ENCODE measurements at regions not wholly inside any gene's neighbourhood (a gene's known extent, or its start where the extent isn't known, plus 50 kb on each side); places are given as distances from the start of the nearest gene placed in this dataset.
"Not testable (repeated sequence)": the region's sequence is repeated elsewhere in the genome, so short reads cannot be mapped to it uniquely, and the experiment has no call there.

DNA sequence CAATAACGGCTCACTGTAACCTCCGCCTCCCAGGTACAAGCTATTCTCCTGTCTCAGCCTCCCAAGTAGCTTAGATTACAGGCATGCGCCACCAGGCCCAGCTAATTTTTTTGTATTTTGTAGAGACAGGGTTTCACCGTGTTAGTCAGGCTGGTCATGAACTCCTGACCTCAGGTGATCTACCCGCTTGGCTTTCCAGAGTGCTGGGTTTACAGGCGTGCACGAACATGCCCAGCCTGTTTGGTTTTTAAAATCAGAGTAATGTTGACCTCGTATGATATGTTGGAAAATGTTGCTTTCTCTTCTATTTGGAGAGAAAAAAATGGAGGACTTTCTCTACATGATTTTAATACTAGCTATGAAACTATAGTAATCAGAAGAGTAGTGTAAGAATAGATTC, 386.2 kb downstream of the PTH2R start:
- no peak overlapping the region for H3K27ac Mint-ChIP-seq
- H3K4me3 Mint-ChIP-seq, result no peak overlapping the region
- no peaks in the 10 kb centered on the region for H3K4me1 Mint-ChIP-seq
- H3K36me3 Mint-ChIP-seq, result no peaks in the 10 kb centered on the region
- H3K27me3 Mint-ChIP-seq, result no peaks in the 10 kb centered on the region
- no peaks in the 10 kb centered on the region for H3K9me3 Mint-ChIP-seq

DNA sequence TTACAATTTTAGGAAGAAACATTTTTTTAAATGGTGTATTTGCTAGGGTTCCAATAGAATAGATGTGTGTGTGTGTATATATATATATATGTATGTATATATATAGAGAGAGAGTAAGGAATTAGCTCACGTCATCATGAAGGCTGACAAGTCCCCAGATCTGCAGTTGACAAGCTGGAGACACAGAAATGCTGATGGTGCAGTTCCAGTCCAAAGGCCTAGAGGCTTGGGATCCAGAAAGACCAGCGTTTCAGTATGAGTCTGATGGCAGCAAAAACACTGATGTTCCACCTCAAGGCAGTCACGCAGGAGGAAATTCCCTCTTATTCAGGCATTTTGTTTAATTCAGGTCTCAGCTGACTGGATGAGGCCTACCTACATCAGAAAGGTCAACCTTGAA, 386.8 kb downstream of the PTH2R start:
- Mint-ChIP-seq H3K4me3 (no peak overlapping the region), H3K9me3 (no peaks in the 10 kb centered on the region), H3K36me3 (no peaks in the 10 kb centered on the region), H3K27ac (no peak overlapping the region), H3K27me3 (no peaks in the 10 kb centered on the region), H3K4me1 (no peaks in the 10 kb centered on the region)

DNA sequence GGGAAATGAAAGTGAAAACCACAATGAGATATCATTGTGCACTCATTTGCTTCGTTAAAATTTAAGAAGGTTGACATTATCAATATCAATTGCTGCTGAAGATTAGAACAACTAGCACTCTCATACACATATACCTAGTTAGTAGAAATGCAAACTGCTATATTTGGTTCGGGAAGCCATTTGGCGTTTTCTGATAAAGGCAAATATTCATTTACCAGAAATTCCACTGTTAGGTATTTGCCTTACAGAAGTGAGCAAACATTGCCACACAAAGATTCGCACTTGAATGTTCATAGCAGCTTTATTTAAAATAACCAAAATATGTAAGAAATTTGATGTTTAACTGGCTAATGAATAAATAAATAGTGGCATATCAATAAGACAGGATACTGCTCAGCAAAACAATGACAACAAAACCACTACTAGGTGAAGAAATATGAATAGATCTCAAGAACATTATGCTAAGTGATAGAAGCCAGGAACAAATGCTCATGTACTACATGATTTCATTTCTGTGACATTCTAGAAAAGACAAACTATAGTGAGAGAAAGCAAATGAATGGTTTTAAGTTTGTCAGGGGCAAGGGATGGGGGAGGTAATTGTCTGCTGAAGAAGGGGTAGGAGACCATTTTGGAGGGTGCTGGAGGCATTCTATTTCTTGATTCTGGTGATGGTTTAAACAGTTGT, 387.8 kb downstream of the PTH2R start:
- H3K27ac Mint-ChIP-seq, result no peak overlapping the region
- no peaks in the 10 kb centered on the region for H3K4me1 Mint-ChIP-seq
- no peak overlapping the region for H3K4me3 Mint-ChIP-seq
- no peaks in the 10 kb centered on the region for H3K9me3 Mint-ChIP-seq
- H3K27me3 Mint-ChIP-seq, result no peaks in the 10 kb centered on the region
- H3K36me3 Mint-ChIP-seq, result no peaks in the 10 kb centered on the region

DNA sequence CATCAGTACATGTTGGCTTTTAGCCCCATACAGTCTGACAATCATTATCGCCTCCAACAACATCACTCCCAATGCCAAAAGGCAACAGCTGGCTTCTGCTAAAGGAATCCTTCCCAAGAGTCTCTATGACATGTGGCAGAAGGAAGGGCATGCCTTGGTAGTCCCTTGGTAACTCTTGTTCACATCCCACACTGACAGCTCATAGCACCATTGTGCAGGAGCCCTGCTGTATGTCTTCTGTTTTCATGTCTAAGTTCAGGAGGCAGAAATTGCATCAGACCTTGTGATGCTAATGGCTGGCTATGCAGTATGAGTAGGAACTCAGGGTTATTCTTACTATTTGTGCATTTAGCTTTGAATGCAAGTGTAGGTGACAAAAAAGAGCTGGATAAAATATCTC, 392.1 kb downstream of the PTH2R start:
- no peaks in the 10 kb centered on the region for H3K27me3 Mint-ChIP-seq
- peaks cover 0 to 3% (median 0%) of the 10 kb centered on the region in 3 donors for H3K4me1 Mint-ChIP-seq
- H3K9me3 Mint-ChIP-seq, result peaks cover 0 to 4% (median 0%) of the 10 kb centered on the region in 3 donors
- no peak overlapping the region for H3K4me3 Mint-ChIP-seq
- H3K27ac Mint-ChIP-seq, result no peak overlapping the region
- peaks cover 4% of the 10 kb centered on the region for H3K36me3 Mint-ChIP-seq

DNA sequence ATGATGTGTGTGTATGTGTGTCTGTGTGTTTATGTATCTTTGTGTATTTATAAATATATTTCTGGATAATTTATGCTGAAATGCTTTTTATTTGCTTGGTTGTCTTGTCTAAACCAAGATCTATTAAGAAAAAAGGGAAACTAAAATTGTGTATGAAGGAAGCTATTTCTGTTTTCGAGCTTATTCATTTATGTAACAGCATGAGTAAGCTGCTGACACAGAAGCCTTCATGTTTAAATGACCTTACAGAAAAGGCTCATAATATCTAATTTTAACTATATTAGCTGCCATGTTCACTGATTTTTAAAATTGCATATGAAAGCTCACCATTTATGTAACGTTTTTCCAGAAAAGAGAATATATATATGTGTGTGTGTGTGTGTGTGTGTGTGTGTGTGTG, 392.8 kb downstream of the PTH2R start:
- Mint-ChIP-seq H3K4me1 (peaks cover 0 to 3% (median 0%) of the 10 kb centered on the region in 3 donors), H3K36me3 (peaks cover 4% of the 10 kb centered on the region), H3K27me3 (no peaks in the 10 kb centered on the region), H3K4me3 (no peak overlapping the region), H3K9me3 (peaks cover 0 to 4% (median 0%) of the 10 kb centered on the region in 3 donors), H3K27ac (no peak overlapping the region)

DNA sequence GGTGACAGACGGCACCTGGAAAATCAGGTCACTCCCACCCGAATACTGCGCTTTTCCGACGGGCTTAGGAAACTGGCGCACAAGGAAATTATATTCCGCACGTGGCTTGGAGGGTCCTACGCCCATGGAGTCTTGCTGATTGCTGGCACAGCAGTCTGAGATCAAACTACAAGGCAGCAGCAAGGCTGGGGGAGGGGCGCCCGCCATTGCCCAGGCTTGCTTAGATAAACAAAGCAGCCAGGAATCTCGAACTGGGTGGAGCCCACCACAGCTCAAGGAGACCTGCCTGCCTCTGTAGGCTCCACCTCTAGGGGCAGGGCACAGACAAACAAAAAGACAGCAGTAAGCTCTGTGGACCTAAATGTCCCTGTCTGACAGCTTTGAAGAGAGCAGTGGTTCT, 394.3 kb downstream of the PTH2R start:
- H3K4me3 Mint-ChIP-seq, H3K9me3 Mint-ChIP-seq, H3K4me1 Mint-ChIP-seq, H3K27me3 Mint-ChIP-seq, H3K27ac Mint-ChIP-seq, H3K36me3 Mint-ChIP-seq: not testable (repeated sequence)

DNA sequence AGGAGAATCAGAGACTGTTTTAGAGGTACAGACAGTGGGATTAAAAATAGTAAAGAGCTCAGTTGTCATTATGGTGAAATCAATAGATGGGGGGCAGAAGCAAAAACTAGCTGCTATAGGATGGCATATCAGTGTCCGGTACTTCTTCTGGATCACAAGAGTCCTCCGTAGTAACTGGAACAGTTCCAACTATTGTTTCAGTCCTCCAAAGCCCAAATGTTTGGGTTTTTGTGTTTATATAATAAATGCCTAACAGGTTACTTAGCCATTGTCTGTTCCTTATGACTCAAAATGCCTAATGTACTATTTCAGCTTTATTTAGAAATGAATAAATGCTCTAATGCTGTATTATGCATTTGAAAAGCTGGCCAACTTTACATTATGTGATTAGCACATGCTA, 401.2 kb downstream of the PTH2R start:
- H3K27ac Mint-ChIP-seq, result no peak overlapping the region

DNA sequence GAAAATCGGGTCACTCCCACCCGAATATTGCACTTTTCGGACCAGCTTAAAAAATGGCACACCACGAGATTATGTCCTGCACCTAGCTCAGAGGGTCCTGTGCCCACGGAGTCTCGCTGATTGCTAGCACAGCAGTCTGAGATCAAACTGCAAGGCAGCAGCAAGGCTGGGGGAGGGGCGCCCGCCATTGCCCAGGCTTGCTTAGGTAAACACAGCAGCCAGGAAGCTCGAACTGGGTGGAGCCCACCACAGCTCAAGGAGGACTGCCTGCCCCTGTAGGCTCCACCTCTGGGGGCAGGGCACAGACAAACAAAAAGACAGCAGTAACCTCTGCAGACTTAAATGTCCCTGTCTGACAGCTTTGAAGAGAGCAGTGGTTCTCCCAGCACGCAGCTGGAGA, 405.3 kb downstream of the PTH2R start:
- not testable (repeated sequence) for H3K27ac Mint-ChIP-seq, H3K4me3 Mint-ChIP-seq, H3K4me1 Mint-ChIP-seq, H3K9me3 Mint-ChIP-seq, H3K27me3 Mint-ChIP-seq, H3K36me3 Mint-ChIP-seq

More for the DNA sequence above, 401.2 kb downstream of the PTH2R start:
- no peaks in the 10 kb centered on the region for H3K4me1 Mint-ChIP-seq
- H3K9me3 Mint-ChIP-seq, result peaks cover 0 to 1% (median 0%) of the 10 kb centered on the region in 3 donors
- no peaks in the 10 kb centered on the region for H3K27me3 Mint-ChIP-seq
- no peaks in the 10 kb centered on the region for H3K36me3 Mint-ChIP-seq
- H3K4me3 Mint-ChIP-seq, result no peak overlapping the region

DNA sequence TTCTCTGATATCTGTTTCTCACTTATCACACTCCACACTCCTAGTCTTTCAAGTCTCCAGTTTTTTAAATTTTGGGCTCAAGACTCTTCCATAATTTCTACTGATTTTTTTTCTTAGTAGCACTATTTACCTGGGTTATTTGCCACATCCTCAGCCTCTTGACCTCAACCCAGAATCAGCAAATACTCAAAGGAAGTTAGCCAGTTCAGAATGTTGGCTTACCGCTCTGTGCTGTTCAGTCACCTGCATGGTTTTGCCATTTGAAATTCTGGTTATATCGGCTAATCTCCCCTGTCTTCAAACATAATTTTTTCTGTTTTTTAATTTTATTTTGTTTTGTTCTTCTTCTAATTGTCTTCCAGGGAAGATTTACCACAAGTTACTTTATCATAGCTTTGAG, 412.6 kb downstream of the PTH2R start:
- no peak overlapping the region for H3K4me3 Mint-ChIP-seq
- H3K36me3 Mint-ChIP-seq, result no peaks in the 10 kb centered on the region
- H3K9me3 Mint-ChIP-seq, result peaks cover 0 to 5% (median 0%) of the 10 kb centered on the region in 3 donors
- no peaks in the 10 kb centered on the region for H3K4me1 Mint-ChIP-seq
- H3K27ac Mint-ChIP-seq, result no peak overlapping the region
- no peaks in the 10 kb centered on the region for H3K27me3 Mint-ChIP-seq

DNA sequence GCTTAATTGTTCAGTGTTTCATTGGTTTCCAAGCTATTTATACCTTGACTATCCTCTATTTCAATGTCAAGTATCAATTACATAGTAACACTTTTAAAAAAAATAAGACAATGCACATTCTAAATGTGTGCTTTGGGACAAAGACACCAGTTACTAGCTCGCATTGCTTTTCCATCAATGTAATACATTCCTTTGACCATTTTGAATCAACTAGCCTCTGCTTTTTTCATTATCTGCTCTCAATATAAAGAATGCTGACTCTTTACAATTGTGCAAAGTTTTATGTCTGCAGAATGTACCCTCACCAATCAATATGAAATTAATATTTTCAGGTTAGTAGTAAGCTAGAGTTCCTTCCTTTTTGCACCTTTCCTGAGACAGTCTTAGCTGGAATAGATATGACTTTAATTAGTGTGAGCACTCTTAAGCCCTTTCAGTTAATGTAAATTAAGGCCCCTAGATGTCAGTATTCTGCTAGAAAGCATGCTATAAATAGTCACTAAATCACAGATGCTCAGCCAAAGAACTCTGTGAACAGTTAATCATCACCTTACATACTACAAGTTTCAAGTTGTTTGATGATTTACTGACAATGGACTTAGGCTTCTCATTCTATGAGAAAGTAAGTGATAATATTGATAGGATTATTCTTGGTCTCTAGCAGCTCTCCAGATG, 413.6 kb downstream of the PTH2R start:
- Mint-ChIP-seq H3K9me3 (peaks cover 0 to 5% (median 0%) of the 10 kb centered on the region in 3 donors), H3K27me3 (no peaks in the 10 kb centered on the region), H3K27ac (no peak overlapping the region), H3K36me3 (no peaks in the 10 kb centered on the region), H3K4me1 (no peaks in the 10 kb centered on the region), H3K4me3 (no peak overlapping the region)

DNA sequence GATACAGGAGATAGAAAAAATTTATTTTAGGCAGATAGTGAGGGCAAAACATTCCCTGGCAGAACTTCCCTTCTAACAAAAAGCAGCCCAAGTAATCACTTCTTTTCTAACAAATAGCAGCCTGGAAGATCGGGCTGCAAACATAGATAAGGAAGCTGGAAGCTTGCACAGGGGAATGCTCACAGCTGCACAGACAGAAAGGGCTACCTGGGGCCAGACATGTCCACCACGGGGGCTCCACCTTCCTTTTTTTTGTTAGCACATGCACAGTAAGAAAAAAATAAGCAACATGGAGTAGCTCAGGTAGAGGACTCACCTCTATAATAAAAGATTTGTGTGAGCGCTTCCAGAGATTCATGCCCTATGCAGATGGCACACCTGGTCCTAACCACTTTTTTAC, 420.5 kb downstream of the PTH2R start:
- Mint-ChIP-seq H3K4me1 (no peaks in the 10 kb centered on the region), H3K36me3 (no peaks in the 10 kb centered on the region), H3K27ac (no peak overlapping the region), H3K4me3 (no peak overlapping the region), H3K27me3 (no peaks in the 10 kb centered on the region), H3K9me3 (peaks cover 0 to 4% (median 0%) of the 10 kb centered on the region in 3 donors)

DNA sequence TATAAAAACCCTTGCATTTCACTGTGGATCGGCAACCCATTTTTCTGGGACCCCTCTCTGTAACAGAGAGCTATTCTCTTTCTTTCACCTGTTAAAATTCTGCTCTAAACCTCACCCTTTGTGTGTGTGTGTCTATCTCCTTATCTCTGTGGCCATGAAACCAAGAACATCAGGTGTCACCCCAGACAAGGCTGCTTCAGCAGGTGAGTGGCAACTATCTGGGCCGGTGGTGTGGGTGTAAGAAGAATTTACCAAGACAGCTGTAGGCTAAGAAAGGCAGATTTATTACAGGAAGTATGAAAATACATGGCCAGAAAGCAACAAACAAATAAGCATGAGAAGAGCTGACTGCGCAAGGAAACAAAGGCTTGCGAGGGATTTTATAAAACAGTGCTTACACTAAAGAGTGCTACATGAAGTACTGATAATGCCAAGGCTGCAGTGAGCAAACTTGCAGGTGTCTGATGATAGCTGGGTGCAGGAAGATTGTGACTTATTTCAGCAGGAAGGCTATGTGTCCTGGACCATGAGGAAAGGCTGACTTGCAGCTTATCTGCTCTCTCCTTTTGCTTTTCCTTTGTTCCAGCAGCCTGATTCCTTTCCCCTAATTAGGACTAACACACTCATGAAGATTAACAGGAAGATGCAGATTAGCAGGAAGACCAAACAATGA, 421.1 kb downstream of the PTH2R start:
- H3K4me1 Mint-ChIP-seq, result no peaks in the 10 kb centered on the region
- no peak overlapping the region for H3K27ac Mint-ChIP-seq
- H3K4me3 Mint-ChIP-seq, result no peak overlapping the region
- H3K36me3 Mint-ChIP-seq, result no peaks in the 10 kb centered on the region
- peaks cover 0 to 4% (median 0%) of the 10 kb centered on the region in 3 donors for H3K9me3 Mint-ChIP-seq
- H3K27me3 Mint-ChIP-seq, result no peaks in the 10 kb centered on the region

DNA sequence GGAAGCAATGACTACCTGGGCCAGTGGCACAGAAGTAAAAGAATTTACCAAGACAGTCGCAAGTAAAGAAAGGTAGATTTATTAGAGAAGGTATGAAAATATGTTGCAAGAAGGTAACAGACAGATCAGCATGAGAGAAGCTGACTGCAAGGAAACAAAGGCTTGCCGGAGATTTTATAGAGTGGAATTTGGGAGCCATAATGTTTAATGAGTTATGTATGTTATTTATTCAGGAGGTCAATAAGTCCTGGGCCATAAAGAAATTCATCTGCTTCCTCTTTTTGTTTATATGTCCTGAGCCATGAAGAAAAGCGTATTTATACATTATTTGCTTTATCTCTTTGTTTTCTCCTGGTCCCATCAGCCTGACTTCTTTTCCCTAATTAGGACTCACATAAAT, 423.6 kb downstream of the PTH2R start:
- Mint-ChIP-seq H3K27ac (no peak overlapping the region), H3K4me1 (no peaks in the 10 kb centered on the region), H3K9me3 (peaks cover 0 to 4% (median 1%) of the 10 kb centered on the region in 3 donors), H3K36me3 (no peaks in the 10 kb centered on the region), H3K27me3 (no peaks in the 10 kb centered on the region), H3K4me3 (no peak overlapping the region)

DNA sequence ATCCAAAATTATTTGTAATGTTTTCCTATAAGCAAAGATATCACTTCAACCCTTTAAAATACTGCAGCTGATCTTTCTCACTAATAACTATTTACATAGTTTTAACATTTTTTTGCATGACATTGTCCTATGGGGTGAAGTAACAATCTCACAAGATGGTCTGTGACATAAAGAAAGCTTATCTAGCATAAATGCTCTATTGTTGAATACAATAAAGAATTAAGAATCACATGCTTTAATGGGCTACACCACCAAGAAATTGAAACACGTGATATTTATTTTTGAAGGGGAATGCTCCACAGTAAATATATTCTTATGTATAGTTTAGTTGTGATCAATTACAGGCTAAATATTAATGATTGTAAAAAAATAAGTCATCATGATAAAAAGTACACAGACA, 441.1 kb downstream of the PTH2R start:
- no peaks in the 10 kb centered on the region for H3K27me3 Mint-ChIP-seq
- H3K36me3 Mint-ChIP-seq, result no peaks in the 10 kb centered on the region
- H3K9me3 Mint-ChIP-seq, result peaks cover 5 to 22% (median 7%) of the 10 kb centered on the region in 3 donors
- H3K27ac Mint-ChIP-seq, result no peak overlapping the region
- no peak overlapping the region for H3K4me3 Mint-ChIP-seq
- H3K4me1 Mint-ChIP-seq, result no peaks in the 10 kb centered on the region

DNA sequence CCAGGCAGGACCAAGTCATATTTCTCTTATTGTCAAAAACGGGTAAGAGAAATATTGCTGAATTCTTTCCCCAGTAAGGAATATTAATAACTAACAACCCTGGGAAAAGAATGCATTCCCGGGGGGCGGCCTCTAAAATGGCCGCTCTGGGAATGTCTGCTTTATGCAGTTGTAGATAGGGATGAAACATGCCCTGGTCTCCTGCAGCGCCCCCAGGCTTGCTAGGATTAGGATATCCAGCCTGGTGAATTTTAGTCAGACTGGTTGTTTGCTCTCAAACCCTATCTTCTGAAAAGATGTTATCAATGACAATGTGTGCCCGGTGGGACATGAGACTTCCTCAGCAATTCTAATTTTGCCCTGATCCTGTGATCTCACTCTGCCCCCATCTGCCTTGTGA, 448.1 kb downstream of the PTH2R start:
- Mint-ChIP-seq H3K27me3 (no peaks in the 10 kb centered on the region), H3K9me3 (peaks cover 8 to 9% (median 8%) of the 10 kb centered on the region in 3 donors), H3K27ac (no peak overlapping the region), H3K4me3 (no peak overlapping the region), H3K4me1 (no peaks in the 10 kb centered on the region), H3K36me3 (no peaks in the 10 kb centered on the region)

DNA sequence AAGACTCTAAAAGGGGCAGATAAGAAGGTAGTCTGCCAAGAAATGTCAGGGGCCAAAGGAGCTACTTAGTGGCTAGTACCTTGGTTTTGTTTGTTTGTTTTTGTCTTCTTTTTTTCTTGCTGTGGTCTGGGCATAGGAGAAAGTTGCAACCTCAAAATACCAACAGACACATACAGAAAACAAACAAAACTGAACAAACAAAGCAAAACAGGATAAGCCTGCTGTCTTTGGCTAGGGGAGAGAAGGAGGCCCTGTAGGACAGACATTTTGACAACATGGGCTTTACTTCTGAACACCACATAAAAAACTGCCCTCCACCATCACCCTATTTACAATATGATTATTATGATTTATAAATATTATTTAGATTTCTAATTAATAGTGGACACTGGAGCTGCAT, 460.8 kb downstream of the PTH2R start:
- no peaks in the 10 kb centered on the region for H3K4me1 Mint-ChIP-seq
- H3K27me3 Mint-ChIP-seq, result no peaks in the 10 kb centered on the region
- no peaks in the 10 kb centered on the region for H3K36me3 Mint-ChIP-seq
- H3K27ac Mint-ChIP-seq, result no peak overlapping the region
- H3K4me3 Mint-ChIP-seq, result no peak overlapping the region
- no peaks in the 10 kb centered on the region for H3K9me3 Mint-ChIP-seq
